Activated gamma-delta T cell treated with Interleukin-2 at 50 U/mL for 16 hours (primary cell): ENCODE measurements at regions not wholly inside any gene's neighbourhood (a gene's known extent, or its start where the extent isn't known, plus 50 kb on each side); places are given as distances from the start of the nearest gene placed in this dataset.

Experiments used
- DNase-seq: peaks from one replicate; pipeline ENCODE4 v3.0.0-alpha.2; 2020

DNA sequence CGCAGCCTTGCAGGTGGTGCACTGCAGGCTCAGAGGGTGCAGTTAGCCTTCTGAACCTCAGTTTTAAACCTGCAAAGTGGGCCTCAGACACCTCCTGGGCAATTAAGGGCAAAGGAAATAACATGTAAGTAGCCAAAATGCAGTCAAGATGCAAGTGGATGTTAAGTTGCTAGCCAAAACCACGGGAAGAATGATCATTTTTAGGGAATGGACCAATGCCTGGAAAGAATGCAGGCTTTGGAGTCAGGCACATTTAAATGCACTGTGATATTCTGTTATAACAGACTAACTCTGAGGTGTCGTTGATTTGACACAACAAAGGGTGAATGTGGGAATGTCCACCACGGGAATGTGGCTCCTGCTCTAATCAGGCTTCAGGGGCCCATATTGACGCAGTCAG lies 57.9 kb upstream of the PTGFRN start:
- DNase-seq: no peak

DNA sequence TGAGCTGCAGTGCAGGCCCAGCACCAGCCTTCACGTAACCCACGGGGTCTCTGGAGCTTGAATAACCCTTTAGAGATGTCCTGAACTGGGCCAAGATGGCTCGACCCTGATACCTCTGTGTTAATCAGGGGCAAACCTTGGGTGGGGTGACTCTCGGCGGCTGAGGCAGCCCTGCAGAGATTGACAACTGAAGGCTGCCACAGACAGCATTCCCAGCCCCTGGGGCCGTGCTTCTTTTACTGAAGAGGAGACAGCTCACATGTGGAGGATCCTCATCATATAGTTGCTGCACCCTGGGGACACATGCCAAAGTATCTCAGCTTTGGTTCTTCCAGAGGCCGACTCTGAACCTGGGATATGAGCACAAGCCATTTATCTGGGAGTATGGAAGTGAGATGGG lies 57.3 kb upstream of the PTGFRN start:
- DNase-seq: no peak

DNA sequence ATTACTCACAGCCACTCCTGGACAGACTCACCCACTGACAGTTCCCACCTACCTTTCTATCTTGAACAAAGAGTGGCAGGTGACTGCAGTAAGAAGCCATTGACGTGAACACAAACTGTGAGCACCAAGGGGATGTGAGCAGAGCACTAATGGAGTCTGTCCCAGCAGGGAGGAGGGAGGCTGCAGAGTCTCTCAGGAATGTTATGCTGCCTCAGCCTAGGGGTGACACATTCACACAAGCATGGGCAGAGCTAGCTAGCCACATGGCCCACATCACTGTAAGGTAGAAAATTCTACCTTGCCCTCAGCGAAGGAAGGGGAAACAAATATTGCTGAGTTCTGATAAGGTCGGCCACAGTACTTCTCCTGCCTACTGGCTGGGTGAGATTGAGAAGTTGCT lies 56.8 kb upstream of the PTGFRN start:
- DNase-seq: no peak

DNA sequence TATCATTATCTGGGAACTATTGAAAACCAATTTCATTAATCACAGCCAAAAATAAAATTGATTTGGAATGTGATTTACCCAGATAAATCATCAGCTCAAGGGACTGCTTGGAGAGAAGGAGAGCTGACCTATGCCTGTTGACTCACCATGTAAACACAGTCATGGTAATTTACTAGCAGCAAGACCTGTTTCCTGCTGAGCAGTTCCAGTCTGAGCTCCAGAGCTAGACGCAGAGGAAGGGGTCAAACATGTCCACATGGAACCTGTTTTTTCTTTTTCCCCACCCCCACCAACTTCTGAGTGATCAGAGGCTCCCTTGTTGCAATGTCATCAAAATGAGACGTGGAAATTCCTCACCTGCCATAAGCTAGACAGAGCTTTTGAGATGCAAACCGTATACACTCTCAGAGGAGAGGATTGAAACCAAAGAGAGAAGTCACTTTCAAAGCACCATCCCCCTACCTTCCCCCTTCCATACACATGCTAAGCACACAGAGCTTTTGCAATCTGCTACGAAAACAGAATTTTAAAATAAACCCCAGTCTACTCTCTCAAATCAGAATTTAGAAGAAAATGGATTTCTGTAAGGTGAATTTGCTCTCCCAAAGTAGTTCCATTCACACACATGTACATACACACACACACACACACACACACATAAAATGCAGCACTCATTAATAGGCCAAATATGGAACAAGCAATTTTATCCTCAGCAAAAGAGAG lies 55.9 kb upstream of the PTGFRN start:
- DNase-seq: no peak

DNA sequence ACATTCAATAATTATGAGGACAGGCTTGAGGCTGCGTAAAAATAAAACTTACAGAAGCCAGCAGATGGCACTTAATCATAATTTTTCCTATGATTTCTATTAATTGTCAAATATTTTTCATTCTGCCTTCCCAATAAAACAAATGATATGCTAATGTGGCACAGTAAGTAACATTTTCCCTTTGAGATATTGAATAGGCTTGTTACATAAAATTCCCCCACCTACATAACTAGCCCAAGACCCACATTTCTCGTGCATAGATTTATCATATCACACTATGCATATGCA lies 55.4 kb upstream of the PTGFRN start:
- DNase-seq: no peak

DNA sequence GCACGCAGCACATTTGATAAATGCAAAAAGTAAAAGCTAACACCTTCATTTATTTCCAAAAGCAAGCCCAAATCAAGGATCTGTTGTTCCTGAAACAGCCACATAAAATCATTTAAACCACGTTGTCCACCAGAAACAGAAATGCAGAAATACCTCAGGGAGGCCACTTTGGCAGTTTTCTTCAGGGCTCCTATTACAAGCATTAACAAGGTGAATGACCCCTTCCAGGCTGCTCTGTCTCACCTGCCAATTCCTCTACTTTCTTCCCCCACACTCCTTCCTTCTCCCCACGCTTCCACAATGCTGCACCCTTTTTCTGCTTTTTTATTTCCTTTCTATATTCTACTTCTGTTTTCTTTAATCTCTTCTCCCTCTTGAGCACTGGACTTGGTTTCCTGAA lies 55.0 kb upstream of the PTGFRN start:
- DNase-seq: no peak

DNA sequence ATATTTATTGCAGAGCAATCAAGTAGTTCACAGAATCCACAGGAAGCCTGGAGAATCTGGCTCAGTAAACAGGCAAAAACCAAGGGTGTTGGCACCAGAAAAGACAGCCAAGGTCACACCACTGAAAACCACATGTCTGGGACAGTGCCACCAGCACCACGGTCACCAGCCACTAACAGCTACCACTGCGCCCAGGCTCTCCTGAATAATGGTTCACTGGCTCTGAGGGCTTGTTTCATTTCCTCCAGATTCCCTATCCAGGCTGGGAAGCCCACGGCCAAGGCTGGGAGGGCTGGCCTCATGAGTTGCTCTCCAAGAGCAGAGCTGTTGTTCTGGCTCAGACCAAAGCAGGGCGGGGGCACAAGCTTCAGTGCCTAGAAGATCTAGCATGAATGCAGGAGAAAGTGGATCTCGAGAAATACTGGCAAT lies 54.5 kb upstream of the PTGFRN start:
- DNase-seq: no peak

DNA sequence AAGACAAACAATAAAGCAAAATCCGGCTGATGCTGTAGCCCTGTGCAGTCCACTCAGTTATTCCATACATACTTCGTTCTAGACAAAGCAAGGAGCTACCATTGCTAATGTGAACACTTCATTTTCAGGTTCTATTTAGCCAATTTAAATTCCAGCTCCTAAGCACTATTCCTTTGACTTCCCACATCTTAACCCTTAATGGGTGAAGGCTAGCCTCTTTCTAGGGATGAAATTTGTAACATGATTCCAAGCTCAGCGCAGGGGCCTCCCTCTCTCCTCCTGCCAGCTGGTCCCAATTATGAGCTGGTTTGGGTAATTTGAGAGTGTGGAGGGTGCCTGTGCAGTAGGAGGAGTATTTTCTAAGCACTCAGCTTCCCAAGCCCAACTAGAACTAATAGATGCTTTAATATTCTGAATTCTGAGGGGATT lies 53.9 kb upstream of the PTGFRN start:
- DNase-seq: no peak

DNA sequence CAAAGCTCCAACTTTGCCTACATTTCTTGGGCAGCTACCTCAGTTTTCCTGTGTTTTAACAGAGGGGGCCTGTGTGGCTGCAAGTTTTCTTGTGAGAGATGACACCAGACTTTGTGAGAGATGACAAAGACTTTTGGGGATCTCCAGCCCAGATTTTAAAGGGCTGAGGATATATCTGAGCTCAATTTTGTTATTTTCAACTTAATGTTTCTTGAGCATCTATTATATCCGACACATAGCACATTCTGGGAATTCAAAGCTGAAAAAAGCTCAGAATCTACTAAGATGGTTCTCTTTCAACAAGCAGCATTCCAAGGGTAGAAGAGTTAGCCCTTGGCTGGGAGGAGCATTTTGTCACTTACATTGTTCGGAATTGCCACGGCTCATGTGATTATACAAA lies 53.4 kb upstream of the PTGFRN start:
- no peak for DNase-seq

DNA sequence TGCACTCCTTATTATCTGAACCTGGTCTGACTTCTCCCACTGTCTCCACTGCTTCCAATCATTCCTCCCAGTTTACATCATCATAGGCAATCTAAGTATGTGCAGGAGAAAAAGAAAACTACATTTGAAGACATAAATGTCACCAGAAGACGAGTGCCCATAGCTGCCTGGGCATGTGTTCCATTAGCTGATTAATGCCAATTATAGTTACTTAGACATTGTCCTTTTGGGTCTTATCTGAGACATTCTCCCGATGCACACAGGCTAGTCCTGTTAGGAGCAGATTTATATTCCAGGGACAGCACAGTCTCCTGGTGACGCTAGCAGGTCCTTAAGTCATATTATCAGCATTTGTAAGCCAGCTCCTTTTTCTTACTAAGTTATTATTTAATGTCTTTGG lies 52.6 kb upstream of the PTGFRN start:
- DNase-seq: no peak
